HL-60 (cell line): ENCODE measurements at regions not wholly inside any gene's neighbourhood (a gene's known extent, or its start where the extent isn't known, plus 50 kb on each side); places are given as distances from the start of the nearest gene placed in this dataset.

ENCODE experiments used
- DNase-seq, 2 experiments: peaks; one replicate each; pipeline ENCODE4 v3.0.0-alpha.2; 2010 to 2020; ENCODE audit warnings: low read depth in 1 of 2, low spot score in 1 of 2
- H3K27ac ChIP-seq: fragments of 250-450 bp; sonication (Bioruptor Pico); replicated peaks from 2 replicates; pipeline ENCODE4 v1.5.1; 2020; ENCODE audit warnings: mild to moderate bottlenecking, moderate library complexity
- H3K27me3 ChIP-seq: fragments of 250-450 bp; sonication (Bioruptor Pico); 2 replicates; pipeline ENCODE4 v1.5.1; 2021; ENCODE audit warnings: mild to moderate bottlenecking, moderate library complexity; ENCODE audit not compliant: insufficient read depth, poor library complexity, severe bottlenecking
- H3K4me3 ChIP-seq: replicated peaks from 2 replicates; pipeline ENCODE4 v1.5.1; 2011; ENCODE audit warnings: mild to moderate bottlenecking, control low read depth, low read length; ENCODE audit not compliant: insufficient read depth
- GABPA ChIP-seq: IDR thresholded peaks from 2 replicates; pipeline ENCODE4 v1.6.1; 2012; ENCODE audit warnings: low read depth
- POLR2AphosphoS5 ChIP-seq: IDR thresholded peaks from 2 replicates; pipeline ENCODE4 v1.6.1; 2012; ENCODE audit warnings: low read depth
- SPI1 ChIP-seq: IDR thresholded peaks from 2 replicates; pipeline ENCODE4 v1.6.1; 2012; ENCODE audit warnings: low read depth, mild to moderate bottlenecking, borderline replicate concordance
- TF ChIP-seq, protein P1 (sequence below): IDR thresholded peaks from 2 replicates; pipeline ENCODE4 v1.6.1; 2012; ENCODE audit warnings: low read depth; ENCODE audit not compliant: insufficient replicate concordance
- TF ChIP-seq, protein P2 (sequence below): IDR thresholded peaks from one replicate; pipeline ENCODE4 v1.5.1; 2011; ENCODE audit warnings: low read length, control low read depth, inconsistent platforms; ENCODE audit not compliant: insufficient read depth

DNA sequence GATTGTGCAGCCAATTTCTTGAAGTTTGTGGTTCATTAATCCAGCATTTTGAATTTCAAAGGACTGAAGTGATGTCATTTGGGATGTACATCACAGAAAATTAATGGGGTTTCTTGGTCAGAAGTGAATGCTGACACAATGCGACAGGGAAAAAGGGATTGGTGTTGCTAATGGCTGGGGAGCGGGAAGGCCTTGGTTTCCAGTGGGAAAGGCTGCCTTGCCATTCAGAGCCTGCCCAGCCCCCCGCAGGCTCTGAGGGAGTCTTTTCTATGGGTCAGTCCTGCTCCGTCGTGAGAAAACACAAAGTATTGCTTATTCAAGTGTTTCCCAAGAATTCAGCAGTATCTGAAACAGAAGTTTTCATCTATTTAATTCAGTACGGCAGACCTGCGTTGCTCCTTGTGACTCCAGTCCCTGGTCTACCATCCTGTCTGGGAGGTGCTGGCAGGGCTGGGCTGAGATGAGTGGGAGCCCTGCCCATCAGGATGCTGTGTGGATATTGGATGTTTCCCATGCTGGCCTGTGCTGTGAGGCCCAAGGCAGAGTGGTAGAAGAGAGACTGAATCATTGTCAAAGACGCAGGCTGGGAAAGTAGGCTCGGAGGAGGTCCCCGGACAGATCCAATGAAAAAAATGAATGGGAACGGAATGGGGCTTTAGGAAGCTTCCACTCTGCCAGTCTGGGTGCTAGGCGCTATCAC is 111.2 kb upstream of the KLHL25 start:
- Histone ChIP-seq H3K4me3 (no peak overlapping the region), H3K27ac (no peak overlapping the region), H3K27me3 (no peaks in the 10 kb centered on the region)
- no peak for DNase-seq
- TF ChIP-seq, protein P1, sequence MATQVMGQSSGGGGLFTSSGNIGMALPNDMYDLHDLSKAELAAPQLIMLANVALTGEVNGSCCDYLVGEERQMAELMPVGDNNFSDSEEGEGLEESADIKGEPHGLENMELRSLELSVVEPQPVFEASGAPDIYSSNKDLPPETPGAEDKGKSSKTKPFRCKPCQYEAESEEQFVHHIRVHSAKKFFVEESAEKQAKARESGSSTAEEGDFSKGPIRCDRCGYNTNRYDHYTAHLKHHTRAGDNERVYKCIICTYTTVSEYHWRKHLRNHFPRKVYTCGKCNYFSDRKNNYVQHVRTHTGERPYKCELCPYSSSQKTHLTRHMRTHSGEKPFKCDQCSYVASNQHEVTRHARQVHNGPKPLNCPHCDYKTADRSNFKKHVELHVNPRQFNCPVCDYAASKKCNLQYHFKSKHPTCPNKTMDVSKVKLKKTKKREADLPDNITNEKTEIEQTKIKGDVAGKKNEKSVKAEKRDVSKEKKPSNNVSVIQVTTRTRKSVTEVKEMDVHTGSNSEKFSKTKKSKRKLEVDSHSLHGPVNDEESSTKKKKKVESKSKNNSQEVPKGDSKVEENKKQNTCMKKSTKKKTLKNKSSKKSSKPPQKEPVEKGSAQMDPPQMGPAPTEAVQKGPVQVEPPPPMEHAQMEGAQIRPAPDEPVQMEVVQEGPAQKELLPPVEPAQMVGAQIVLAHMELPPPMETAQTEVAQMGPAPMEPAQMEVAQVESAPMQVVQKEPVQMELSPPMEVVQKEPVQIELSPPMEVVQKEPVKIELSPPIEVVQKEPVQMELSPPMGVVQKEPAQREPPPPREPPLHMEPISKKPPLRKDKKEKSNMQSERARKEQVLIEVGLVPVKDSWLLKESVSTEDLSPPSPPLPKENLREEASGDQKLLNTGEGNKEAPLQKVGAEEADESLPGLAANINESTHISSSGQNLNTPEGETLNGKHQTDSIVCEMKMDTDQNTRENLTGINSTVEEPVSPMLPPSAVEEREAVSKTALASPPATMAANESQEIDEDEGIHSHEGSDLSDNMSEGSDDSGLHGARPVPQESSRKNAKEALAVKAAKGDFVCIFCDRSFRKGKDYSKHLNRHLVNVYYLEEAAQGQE = no peak
- TF ChIP-seq SPI1 (no peak), GABPA (no peak), POLR2AphosphoS5 (no peak)
- TF ChIP-seq, protein P2, sequence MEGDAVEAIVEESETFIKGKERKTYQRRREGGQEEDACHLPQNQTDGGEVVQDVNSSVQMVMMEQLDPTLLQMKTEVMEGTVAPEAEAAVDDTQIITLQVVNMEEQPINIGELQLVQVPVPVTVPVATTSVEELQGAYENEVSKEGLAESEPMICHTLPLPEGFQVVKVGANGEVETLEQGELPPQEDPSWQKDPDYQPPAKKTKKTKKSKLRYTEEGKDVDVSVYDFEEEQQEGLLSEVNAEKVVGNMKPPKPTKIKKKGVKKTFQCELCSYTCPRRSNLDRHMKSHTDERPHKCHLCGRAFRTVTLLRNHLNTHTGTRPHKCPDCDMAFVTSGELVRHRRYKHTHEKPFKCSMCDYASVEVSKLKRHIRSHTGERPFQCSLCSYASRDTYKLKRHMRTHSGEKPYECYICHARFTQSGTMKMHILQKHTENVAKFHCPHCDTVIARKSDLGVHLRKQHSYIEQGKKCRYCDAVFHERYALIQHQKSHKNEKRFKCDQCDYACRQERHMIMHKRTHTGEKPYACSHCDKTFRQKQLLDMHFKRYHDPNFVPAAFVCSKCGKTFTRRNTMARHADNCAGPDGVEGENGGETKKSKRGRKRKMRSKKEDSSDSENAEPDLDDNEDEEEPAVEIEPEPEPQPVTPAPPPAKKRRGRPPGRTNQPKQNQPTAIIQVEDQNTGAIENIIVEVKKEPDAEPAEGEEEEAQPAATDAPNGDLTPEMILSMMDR = no peak

DNA sequence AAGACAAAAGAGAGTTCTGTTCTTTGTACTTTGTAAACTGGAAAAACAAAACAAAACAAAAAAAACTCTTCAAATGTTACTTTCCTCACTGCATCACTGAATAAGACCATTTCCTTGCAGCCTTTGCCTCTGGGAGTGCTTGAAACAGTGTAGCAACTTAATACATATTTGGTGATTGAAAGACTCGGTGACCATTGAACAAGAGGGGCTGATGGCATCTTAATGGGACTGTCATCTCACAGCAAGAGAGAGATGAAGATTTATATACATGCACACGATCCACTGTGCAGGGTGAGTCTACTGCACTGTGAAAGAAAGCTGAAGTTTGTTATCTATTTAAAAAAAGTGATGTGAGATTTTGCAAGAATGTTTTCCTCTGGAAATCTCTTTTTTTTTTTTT is 111.9 kb upstream of the KLHL25 start:
- DNase-seq = no peak
- no peak for TF ChIP-seq SPI1
- Histone ChIP-seq H3K27me3 (no peaks in the 10 kb centered on the region), H3K27ac (no peak overlapping the region), H3K4me3 (no peak overlapping the region)

DNA sequence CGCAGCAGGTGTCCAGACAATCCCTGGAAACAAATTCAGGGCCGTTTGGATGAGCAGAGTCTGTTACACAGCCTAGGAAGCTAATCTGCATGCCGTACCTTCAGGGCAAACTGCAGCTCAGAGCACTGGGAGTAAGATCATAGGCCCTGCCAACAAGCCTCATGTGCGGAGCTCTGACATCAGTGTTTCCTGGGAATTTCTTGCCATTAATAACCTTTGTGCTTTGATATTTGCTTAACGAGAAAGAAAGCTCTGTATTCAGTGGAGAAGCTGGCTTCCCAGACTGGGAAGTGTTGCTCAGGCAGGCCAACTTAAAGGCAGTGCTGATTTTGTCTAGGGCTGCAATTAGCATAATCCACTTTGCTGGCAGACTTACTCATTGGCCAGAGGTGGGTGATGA is 116.1 kb upstream of the KLHL25 start:
- TF ChIP-seq, protein P1 = no peak
- TF ChIP-seq GABPA (no peak), POLR2AphosphoS5 (no peak), SPI1 (no peak)
- TF ChIP-seq, protein P2 = no peak
- Histone ChIP-seq H3K27me3 (no peaks in the 10 kb centered on the region), H3K27ac (no peak overlapping the region), H3K4me3 (no peak overlapping the region)
- no peak for DNase-seq

DNA sequence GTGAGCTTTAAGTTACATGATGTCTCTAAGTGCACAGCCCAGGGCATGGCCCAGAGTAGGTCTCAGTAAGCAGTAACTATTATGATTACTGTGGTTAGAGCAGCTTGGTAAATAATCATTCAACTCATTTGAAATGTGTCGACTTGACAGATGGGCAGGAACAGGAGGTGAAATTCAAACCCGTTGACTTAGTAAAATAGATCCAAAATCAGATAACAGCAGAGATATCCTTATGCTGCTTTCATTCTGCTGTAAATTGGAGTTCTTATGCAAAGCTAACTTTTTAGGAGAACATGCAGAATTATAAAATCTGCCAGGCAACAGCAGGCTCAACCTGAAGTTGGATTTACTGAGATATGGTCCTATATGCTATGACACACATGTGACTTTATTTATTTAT is 118.7 kb upstream of the KLHL25 start:
- no peak overlapping the region for H3K27ac ChIP-seq
- DNase-seq = no peak
- H3K4me3 ChIP-seq = no peak overlapping the region
- TF ChIP-seq GABPA = no peak
- TF ChIP-seq SPI1 = no peak
- TF ChIP-seq POLR2AphosphoS5 = no peak
- TF ChIP-seq, protein P2 = no peak
- TF ChIP-seq, protein P1 = no peak
- no peaks in the 10 kb centered on the region for H3K27me3 ChIP-seq
